RCC 7860 (cell line): ENCODE measurements at regions not wholly inside any gene's neighbourhood (a gene's known extent, or its start where the extent isn't known, plus 50 kb on each side); places are given as distances from the start of the nearest gene placed in this dataset.
A peak's percentile ranks its signal among the peaks of the same experiment; 100 is the strongest.

ENCODE experiments used
- DNase-seq: peaks from one replicate; pipeline ENCODE4 v3.0.0-alpha.2; 2015; ENCODE audit warnings: low spot score
- FAIRE-seq: peaks from 2 replicates; lab custom pipeline; 2012; peaks lifted over from hg19 to GRCh38; lab: Jason Lieb, UNC

DNA sequence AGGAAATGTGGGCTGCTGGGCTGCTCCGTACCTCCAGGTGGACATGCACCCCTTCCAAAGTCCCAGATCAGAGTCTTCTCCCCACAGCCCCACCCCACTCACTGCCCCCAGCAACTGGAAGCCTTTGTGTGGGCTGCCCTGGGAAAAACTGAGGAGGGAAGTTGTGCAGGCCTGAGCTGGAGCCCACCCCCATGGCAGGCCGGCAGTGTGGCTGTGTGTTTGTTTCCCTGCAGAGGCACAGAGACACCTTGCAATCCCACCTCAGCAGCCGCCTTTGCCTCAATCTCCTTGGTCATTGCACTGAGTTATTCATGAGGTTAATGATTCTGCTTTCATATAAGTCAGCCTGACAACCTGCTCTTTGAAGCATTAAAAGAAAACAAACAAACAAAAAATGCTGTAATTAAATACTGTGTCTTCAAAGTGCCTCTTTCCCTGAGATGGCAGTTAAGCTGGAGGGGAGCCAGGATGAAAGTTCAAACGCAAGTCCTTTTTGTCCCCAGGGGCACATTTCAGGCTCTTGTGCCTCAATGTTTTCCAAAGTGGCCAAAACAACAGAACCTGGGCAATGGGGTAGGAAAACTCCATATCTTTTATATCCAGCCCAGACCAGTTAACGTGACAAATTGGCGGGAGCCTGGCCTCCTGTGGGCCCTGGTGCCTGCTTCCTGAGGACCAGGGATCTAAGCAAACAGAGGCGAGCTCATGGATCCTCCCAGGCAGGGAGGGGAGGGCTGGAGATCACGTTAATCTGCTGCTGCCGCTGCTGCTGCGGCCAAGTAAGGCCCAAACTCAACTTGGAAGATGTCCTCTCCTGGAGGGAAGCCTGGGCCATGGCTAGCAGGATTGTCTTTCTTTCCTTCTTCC lies 51.9 kb upstream of the TSPAN11 start:
- no peak for DNase-seq
- FAIRE-seq: no peak

DNA sequence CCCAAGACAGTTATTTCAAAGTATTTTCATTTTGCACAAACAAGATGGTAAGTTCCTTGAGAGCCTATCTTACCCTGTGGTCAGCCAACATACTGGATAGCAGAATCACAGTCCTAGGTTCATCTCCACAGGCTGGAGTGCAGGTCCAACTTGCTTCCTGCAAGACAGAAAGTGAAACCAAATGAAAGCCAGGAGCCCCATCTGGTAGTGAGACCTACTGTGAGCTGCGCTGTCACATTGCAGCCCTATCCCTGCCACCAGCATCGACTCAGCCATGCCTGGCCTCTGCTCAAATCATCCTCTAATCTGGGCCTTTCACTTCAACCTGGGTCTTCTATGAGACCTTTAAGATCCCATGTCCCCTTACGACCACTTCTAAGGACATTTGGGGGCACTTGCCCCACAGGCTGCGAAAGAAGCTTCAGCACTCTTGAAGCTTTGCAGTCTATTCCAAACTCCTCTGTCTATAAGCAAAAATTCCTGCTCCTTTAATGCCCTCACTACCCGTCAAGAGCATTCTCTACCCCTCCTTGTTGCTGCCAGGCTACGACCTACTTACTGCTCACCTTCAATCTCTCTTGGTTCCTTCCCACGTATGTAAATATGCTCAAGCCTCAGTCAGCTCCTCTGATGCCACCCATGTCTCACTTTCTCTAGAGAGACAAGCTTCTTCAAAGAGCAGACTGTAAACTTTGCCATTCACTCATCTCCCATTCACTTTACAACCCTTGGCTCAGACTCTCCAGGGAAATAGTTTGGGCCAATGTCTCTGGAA lies 55.9 kb upstream of the TSPAN11 start:
- FAIRE-seq: no peak

DNA sequence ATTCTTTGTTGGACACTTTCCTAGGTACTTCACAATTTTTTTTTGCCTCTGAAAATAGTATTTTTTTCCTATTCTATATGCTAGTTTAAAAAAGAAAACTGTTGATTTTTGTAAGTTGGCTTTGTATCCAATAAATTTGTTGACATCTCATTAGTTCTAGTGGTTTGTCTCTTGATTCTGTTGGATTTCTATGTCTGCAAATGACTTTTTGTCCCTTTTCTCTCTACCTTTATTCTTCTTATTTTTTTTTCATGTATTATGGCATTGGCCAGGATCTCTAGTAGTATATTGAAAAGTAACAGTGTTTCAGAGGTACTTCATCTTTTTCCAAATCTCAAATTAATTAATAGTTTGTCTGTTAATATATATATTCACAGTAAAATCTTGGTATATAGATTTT lies 59.1 kb upstream of the TSPAN11 start:
- FAIRE-seq (no peak), DNase-seq (no peak)

More for the DNA sequence above, 55.9 kb upstream of the TSPAN11 start:
- no peak for DNase-seq

DNA sequence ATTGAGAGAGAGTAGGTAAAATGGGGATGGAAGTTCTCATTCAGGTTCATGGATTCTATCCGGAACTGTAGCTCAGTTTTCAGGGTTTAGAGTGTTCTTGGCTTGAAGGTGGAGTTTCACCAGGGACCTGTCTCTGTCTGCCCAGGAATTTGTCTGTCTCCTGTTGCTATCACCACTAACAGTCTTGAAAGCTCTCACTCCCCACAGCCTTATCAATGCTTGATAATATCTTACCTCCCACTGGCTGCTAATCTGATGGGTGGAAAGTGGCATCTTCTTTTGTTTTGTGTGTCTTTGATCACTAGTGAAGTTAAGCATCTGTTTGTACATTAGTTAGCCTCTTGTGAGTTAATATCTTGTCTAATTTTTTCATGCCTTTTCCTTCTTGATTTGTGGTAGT lies 60.3 kb upstream of the TSPAN11 start:
- FAIRE-seq (no peak), DNase-seq (no peak)

GRCh38 chr12:30863839-30864238 lies 62.7 kb upstream of the TSPAN11 start:
- DNase-seq (no peak), FAIRE-seq (no peak)

GRCh38 chr12:30862486-30862885 lies 64.1 kb upstream of the TSPAN11 start:
- FAIRE-seq (no peak), DNase-seq (no peak)

GRCh38 chr12:30859226-30859625 lies 67.3 kb upstream of the TSPAN11 start:
- DNase-seq (no peak), FAIRE-seq (no peak)

DNA sequence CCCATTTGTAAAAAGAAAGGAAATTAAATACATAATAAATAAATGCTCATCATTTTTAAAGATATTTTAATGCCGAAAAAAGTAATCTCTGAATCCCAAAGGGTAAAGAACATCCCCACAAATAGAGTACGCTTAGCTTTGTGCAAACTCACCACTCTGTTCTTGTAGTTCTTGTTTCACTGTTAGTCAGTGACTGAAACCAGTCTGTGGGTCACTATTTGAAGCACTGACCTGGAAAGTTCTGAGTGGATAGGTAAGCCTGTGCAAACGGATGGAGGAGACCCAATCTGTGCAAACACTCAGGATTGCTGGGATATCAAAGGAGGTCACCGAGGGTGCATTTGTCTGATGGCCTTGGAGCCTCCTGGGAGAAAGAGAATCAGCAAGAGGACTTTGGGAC lies 68.1 kb upstream of the TSPAN11 start:
- DNase-seq (no peak), FAIRE-seq (no peak)

DNA sequence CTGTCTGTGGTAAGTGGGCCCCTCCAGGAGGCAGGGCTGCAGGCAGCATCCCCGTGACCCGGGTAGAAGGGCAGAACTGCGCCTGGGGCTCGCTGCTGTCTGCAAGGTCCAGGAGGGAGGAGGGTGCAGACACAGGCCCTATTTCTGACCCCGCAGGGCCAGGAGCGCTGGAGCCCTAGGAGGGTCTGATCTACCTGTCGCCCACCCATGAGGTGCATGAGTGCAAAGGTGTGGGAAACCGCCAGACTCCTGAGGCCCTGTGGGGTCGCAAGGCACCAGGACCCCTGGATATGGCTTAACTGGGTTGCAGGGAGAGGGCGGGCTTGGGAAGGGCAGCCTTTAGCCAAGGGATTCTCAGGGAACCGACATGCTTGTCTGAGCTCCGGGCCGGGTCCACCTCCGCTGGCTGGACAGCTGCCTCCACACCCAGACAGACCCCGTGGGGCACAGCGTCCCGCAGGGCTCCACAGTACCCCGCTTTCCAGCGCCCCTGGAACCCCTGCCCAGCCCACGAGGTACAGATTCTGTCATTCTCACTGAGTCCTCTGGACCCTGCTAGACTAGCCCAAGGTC lies 72.9 kb upstream of the TSPAN11 start:
- DNase-seq: no peak

DNA sequence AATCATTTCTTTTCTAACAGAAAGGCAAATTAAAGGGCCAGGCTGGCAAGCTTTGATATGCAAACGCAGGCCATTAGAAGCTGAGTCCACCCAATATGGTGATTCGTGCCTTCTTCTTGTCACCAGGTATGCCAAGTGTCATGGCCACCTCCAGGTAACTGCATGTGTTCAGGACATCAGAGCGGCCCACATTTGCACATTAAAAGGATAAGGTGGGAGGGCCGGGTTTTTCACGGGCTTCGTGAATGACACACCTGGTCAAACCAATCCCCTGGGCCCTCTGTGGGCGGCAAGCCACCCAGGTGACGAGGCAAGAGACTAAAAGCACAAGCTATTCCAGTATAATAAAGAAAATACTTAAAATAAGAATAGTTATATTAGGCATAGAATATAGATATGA lies 75.9 kb upstream of the TSPAN11 start:
- DNase-seq (no peak), FAIRE-seq (no peak)

More for the DNA sequence above, 72.9 kb upstream of the TSPAN11 start:
- no peak for FAIRE-seq

GRCh38 chr12:30847259-30847658 lies 79.3 kb upstream of the TSPAN11 start:
- DNase-seq: peak; percentile 53
- FAIRE-seq: peak; percentile 74

GRCh38 chr12:30846776-30847175 lies 79.8 kb upstream of the TSPAN11 start:
- DNase-seq (no peak), FAIRE-seq (no peak)

GRCh38 chr12:30845676-30846075 lies 80.9 kb upstream of the TSPAN11 start:
- no peak for DNase-seq
- no peak for FAIRE-seq

DNA sequence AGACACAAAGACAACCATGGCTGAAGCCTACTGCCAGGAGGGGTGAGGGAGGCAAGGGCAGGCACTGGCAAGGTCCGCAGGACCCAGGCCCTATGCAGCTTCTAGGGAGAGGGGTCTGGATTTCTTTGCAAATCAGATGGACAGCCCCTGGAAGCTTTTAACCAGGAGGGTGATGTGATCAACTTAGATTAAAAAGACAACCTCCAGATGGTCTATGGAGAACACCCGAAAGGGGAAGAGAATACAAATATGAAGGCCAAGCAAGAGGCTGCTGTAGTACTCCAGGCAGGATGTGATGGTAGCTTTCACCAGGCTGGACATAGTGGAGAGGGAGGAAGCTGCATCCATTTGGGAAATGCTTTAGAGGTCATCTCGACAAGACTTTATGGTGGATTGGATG lies 83.3 kb upstream of the TSPAN11 start:
- FAIRE-seq: no peak

DNA sequence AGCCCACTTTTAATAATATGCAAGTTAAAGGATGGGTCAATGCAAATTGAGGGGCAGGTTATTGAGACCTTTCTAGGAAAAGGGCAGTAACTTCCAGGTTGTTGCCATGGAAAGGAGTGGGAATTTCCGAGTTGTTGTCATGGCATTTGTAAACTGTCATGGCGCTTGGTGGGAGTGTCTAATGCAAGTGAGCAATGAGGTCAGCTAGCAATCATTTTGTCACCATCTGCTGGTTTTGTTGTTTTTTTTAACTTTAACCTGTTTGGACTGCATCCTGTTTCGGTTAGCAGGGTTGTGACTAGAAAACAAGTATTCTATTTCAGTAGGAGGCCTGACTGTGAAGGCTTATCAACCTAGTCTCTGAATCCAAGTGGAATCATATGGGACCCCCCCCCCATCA lies 85.8 kb upstream of the TSPAN11 start:
- DNase-seq (no peak), FAIRE-seq (no peak)

More for the DNA sequence above, 83.3 kb upstream of the TSPAN11 start:
- DNase-seq: no peak

GRCh38 chr12:30839643-30840220 lies 85.0 kb upstream of the CAPRIN2 start:
- no peak for FAIRE-seq
- DNase-seq: no peak

DNA sequence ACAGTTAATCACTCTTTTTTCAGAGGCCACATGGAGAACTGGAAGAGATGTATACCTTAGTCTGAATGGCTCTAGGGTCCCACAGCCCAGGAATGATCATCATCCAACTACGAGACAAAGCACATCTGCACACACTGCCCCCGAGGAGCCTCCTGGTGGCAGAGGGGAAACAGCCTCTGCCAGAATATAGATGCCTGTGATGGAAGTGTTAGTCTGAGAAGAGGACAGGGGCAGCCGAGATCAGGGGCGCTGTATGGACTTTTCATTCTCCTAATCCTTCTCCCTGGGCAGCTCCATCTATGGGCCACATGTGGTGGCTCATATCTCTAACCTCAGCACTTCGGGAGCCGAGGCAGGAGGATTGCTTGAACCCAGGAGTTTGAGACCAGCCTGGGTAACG lies 82.8 kb upstream of the CAPRIN2 start:
- no peak for DNase-seq
- FAIRE-seq: no peak

DNA sequence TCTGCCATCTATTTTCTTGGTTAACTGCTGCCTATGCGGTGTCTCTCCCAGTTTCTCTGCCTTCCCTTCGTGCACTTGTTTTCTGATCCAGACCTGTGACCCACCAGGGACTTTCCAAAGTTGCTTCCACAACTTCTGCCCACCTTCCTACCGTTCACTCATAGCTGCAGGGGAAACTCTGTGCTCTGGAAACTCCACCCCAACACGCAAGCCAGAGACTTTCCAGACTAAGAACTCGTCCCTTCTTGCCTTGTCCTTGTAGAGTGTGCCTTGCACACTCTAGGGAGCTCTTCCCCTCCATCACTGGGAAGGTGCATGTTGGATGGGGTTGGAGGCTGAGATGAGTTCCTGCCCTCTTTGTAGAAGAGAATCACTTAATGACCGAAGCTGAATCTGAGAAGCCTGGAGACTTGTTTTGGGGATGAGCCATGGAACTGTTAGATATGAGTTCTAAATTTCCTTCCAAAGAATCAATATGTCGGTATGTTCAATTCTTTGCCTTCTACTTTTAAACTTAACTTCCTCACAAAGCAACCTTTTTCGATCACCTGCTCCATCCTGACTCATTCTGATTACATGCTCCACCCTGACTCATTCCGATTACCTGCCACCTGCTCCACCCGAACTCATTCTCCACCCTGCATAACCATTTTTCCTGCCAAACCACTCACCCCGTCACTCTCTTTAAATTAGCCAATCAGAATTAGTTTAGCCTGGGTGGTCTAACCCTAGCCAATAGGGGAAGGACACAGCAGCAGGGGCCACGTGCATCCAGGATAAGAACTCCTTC lies 82.1 kb upstream of the CAPRIN2 start:
- FAIRE-seq (no peak), DNase-seq (no peak)

DNA sequence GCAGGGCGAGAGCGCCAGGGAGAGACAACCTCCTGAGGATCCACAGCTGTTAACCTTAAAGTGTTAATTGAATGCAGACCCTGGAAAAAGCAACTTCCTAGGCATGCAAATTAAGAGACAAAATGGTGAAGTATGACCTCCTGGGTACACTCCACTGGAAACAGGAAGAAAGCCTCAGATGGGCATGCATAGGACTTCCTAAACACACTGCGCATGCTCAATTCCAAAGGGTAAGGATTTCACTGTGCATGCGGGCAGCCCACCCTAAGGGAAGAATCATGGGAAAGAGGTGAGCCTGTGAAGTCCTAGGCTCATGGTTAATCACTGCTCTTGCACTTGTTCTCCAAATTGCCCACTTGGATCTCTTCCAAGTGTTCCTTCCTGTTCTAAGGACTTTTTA lies 80.5 kb upstream of the CAPRIN2 start:
- DNase-seq (no peak), FAIRE-seq (no peak)

- DNase-seq: no peak
- no peak for FAIRE-seq
Observed at GRCh38 chr12:30830751-30831150, 76.0 kb upstream of the CAPRIN2 start.

GRCh38 chr12:30829876-30830275 lies 75.1 kb upstream of the CAPRIN2 start:
- DNase-seq (no peak), FAIRE-seq (no peak)
